Stomach (tissue), 8 donors: ENCODE measurements at regions not wholly inside any gene's neighbourhood (a gene's known extent, or its start where the extent isn't known, plus 50 kb on each side); places are given as distances from the start of the nearest gene placed in this dataset.

ENCODE experiments used
- DNase-seq, 2 donors: peaks; one replicate each; pipeline versions ENCODE4 v3.0.0 to v3.0.0-alpha.2; 2013 to 2019
- H3K27ac ChIP-seq, 5 donors: fragments of 200-600 bp in 4 of 5; sonication (generic) in 4 of 5; one replicate each; pipeline ENCODE4 v1.5.1; 2013 to 2019; ENCODE audit warnings: mild to moderate bottlenecking in 1 of 5, moderate library complexity in 1 of 5
- H3K27me3 ChIP-seq, 3 donors: fragments of 200-600 bp; sonication (generic); one replicate each; pipeline ENCODE4 v1.5.1; 2017 to 2019; ENCODE audit warnings: mixed run types in 1 of 3
- H3K36me3 ChIP-seq, 4 donors: fragments of 200-600 bp; sonication (generic); 1 replicate in 3 of 4; 2 replicates in 1 of 4; pipeline ENCODE4 v1.5.1; 2016 to 2019
- H3K4me1 ChIP-seq, 4 donors: fragments of 200-600 bp; sonication (generic); one replicate each; pipeline ENCODE4 v1.5.1; 2016 to 2019
- H3K4me3 ChIP-seq, 4 donors: fragments of 200-600 bp; sonication (generic) in 3 of 4; one replicate each; pipeline ENCODE4 v1.5.1; 2016 to 2019; ENCODE audit warnings: mild to moderate bottlenecking in 1 of 4
- H3K9me3 ChIP-seq, 4 donors: fragments of 200-600 bp; sonication (generic); one replicate each; pipeline ENCODE4 v1.5.1; 2016 to 2019
- CTCF ChIP-seq, 7 experiments: fragments of 450-650 bp in 4 of 7; fragments of 200-600 bp in 3 of 7; sonication (generic) in 3 of 7; IDR thresholded peaks; one replicate each; pipeline ENCODE4 v1.5.1; 2016 to 2019; ENCODE audit warnings: antibody characterized with exemption in 7 of 7, control low read depth in 2 of 7, mild to moderate bottlenecking in 1 of 7
- EP300 ChIP-seq: sonication (generic); formaldehyde crosslinking; IDR thresholded peaks from one replicate; pipeline ENCODE4 v1.6.1; 2017; ENCODE audit warnings: antibody characterized with exemption
- POLR2A ChIP-seq, 4 donors: fragments of 450-650 bp; IDR thresholded peaks; one replicate each; pipeline ENCODE4 v1.6.1; 2016; ENCODE audit warnings: antibody characterized with exemption in 4 of 4, control low read depth in 2 of 4, mild to moderate bottlenecking in 1 of 4, moderate library complexity in 1 of 4
- POLR2AphosphoS5 ChIP-seq, 3 donors: sonication (generic); formaldehyde crosslinking; IDR thresholded peaks; one replicate each; pipeline ENCODE4 v1.6.1; 2016; ENCODE audit warnings: antibody characterized with exemption in 3 of 3
- WGBS, 5 donors: extraction: QIAGEN DNeasy Blood & Tissue Kit in 3 of 5; methylation state at CpG; one replicate each; pipeline versions ENCODE4 v1.1.5 to v1.1.7; 2013 to 2018; 5-methylcytosine and 5-hydroxymethylcytosine counted together
- intact Hi-C: fragments of 100-400 bp; cut with DNase I; formaldehyde crosslinking; loops from one replicate; pipeline ENCODE4 v1.15.1; 2023; ENCODE audit warnings: low total_unique reads
- donor health status: healthy with polysubstance abuse.
- donor health status: Bipolar disorder and iron deficiency.
- donor health status: healthy.

GRCh38 chr11:69382131-69383128 lies 88.5 kb downstream of the MYEOV start:
- H3K4me1 ChIP-seq = no peaks in the 10 kb centered on the region
- H3K27ac ChIP-seq = no peak overlapping the region
- H3K36me3 ChIP-seq = no peaks in the 10 kb centered on the region
- TF ChIP-seq CTCF (IDR thresholded peaks at IDR 0.05) (no peak), POLR2AphosphoS5 (IDR thresholded peaks at IDR 0.05) (no peak), POLR2A (IDR thresholded peaks at IDR 0.05) (no peak), EP300 (no peak)
- peaks cover 0 to 5% (median 1%) of the 10 kb centered on the region in 4 donors for H3K9me3 ChIP-seq
- H3K27me3 ChIP-seq = peaks cover 0 to 10% (median 0%) of the 10 kb centered on the region in 3 donors
- WGBS, 5 donors = 74 to 83% (median 79%) methylated on average over 13 to 27 of the region's 27 CpGs
- DNase-seq = peak; percentile 27 to 60
- intact Hi-C loops = no loop called here
- no peak overlapping the region for H3K4me3 ChIP-seq

GRCh38 chr11:69383372-69384250 lies 89.7 kb downstream of the MYEOV start:
- 88 to 94% (median 93%) methylated on average over 12 to 13 of the region's 13 CpGs for WGBS, 5 donors
- DNase-seq = peak in 1 of 2 donors; percentile 16
- Histone ChIP-seq H3K27ac (no peak overlapping the region), H3K27me3 (no peaks in the 10 kb centered on the region), H3K4me3 (no peak overlapping the region), H3K36me3 (no peaks in the 10 kb centered on the region), H3K4me1 (no peaks in the 10 kb centered on the region), H3K9me3 (peaks cover 0 to 16% (median 13%) of the 10 kb centered on the region in 4 donors)
- intact Hi-C loops = no loop called here
- TF ChIP-seq POLR2AphosphoS5 (IDR thresholded peaks at IDR 0.05) (no peak), POLR2A (IDR thresholded peaks at IDR 0.05) (no peak), EP300 (no peak), CTCF (IDR thresholded peaks at IDR 0.05) (no peak)

- Histone ChIP-seq H3K4me1 (no peaks in the 10 kb centered on the region), H3K27ac (no peak overlapping the region), H3K9me3 (peaks cover 0 to 22% (median 19%) of the 10 kb centered on the region in 4 donors), H3K27me3 (no peaks in the 10 kb centered on the region), H3K4me3 (no peak overlapping the region), H3K36me3 (no peaks in the 10 kb centered on the region)
- TF ChIP-seq EP300 (no peak), POLR2AphosphoS5 (IDR thresholded peaks at IDR 0.05) (no peak), POLR2A (IDR thresholded peaks at IDR 0.05) (no peak), CTCF (IDR thresholded peaks at IDR 0.05) (no peak)
- intact Hi-C loops = no loop called here
- 85 to 92% (median 88%) methylated on average over 25 to 31 of the region's 31 CpGs for WGBS, 5 donors
- DNase-seq = peak in 1 of 2 donors; percentile 23
Observed at GRCh38 chr11:69384251-69385143, 90.5 kb downstream of the MYEOV start.
